ENCODE measurements at regions not wholly inside any gene's neighbourhood (a gene's known extent, or its start where the extent isn't known, plus 50 kb on each side); places are given as distances from the start of the nearest gene placed in this dataset.

GRCh38 chr2:215707608-215708007 lies 271.7 kb upstream of the FN1 start:
- Histone ChIP-seq H3K4me3 (ENCODE audit: low read depth, low read length, poor library complexity, severe bottlenecking) (no peak overlapping the region), H3K9me3 (ENCODE audit: low read length) (no peaks in the 10 kb centered on the region), H3K27ac (ENCODE audit: low read depth, low read length, poor library complexity, severe bottlenecking) (no peak overlapping the region), H4K20me1 (ENCODE audit: insufficient read depth, low read length) (no peaks in the 10 kb centered on the region), H3K79me2 (ENCODE audit: insufficient read depth, low read length) (no peaks in the 10 kb centered on the region), H3K4me2 (ENCODE audit: low read length) (no peak overlapping the region), H3K27me3 (ENCODE audit: insufficient read depth, low read length) (no peaks in the 10 kb centered on the region), H2AFZ (ENCODE audit: low read length) (no peak overlapping the region), H3F3A (ENCODE audit: insufficient read depth, low read length) (no peaks in the 10 kb centered on the region), H3K36me3 (ENCODE audit: insufficient read depth, low read length) (no peaks in the 10 kb centered on the region), H3K9me2 (ENCODE audit: low read depth, low read length) (no peaks in the 10 kb centered on the region), H3K9ac (ENCODE audit: low read length) (no peak overlapping the region), H3K4me1 (ENCODE audit: insufficient read depth, low read length, severe bottlenecking) (no peaks in the 10 kb centered on the region)
- TF ChIP-seq EZH2 (IDR thresholded peaks at IDR 0.05; ENCODE audit: borderline replicate concordance, low read length) = no peak
- no peak for TF ChIP-seq CTCF (IDR thresholded peaks at IDR 0.05; ENCODE audit: low read length)

- H3K27ac ChIP-seq (ENCODE audit: low read depth, low read length, poor library complexity, severe bottlenecking) = no peak overlapping the region
- no peaks in the 10 kb centered on the region for H3K36me3 ChIP-seq (ENCODE audit: insufficient read depth, low read length)
- H3K9me3 ChIP-seq (ENCODE audit: low read length) = no peaks in the 10 kb centered on the region
- TF ChIP-seq CTCF (IDR thresholded peaks at IDR 0.05; ENCODE audit: low read length) = no peak
- TF ChIP-seq EZH2 (IDR thresholded peaks at IDR 0.05; ENCODE audit: borderline replicate concordance, low read length) = no peak
- H3K79me2 ChIP-seq (ENCODE audit: insufficient read depth, low read length) = no peaks in the 10 kb centered on the region
- H3K4me1 ChIP-seq (ENCODE audit: insufficient read depth, low read length, severe bottlenecking) = no peaks in the 10 kb centered on the region
- no peaks in the 10 kb centered on the region for H3K27me3 ChIP-seq (ENCODE audit: insufficient read depth, low read length)
- no peaks in the 10 kb centered on the region for H3K9me2 ChIP-seq (ENCODE audit: low read depth, low read length)
- no peak overlapping the region for H3K9ac ChIP-seq (ENCODE audit: low read length)
- H3K4me3 ChIP-seq (ENCODE audit: low read depth, low read length, poor library complexity, severe bottlenecking) = no peak overlapping the region
- H2AFZ ChIP-seq (ENCODE audit: low read length) = no peak overlapping the region
- H3F3A ChIP-seq (ENCODE audit: insufficient read depth, low read length) = no peaks in the 10 kb centered on the region
- no peaks in the 10 kb centered on the region for H4K20me1 ChIP-seq (ENCODE audit: insufficient read depth, low read length)
- no peak overlapping the region for H3K4me2 ChIP-seq (ENCODE audit: low read length)
Measured at GRCh38 chr2:215705771-215706361, 270.0 kb upstream of the FN1 start.

GRCh38 chr2:215705281-215705680 lies 269.4 kb upstream of the FN1 start:
- no peaks in the 10 kb centered on the region for H3F3A ChIP-seq (ENCODE audit: insufficient read depth, low read length)
- no peak overlapping the region for H3K4me3 ChIP-seq (ENCODE audit: low read depth, low read length, poor library complexity, severe bottlenecking)
- no peaks in the 10 kb centered on the region for H4K20me1 ChIP-seq (ENCODE audit: insufficient read depth, low read length)
- H3K79me2 ChIP-seq (ENCODE audit: insufficient read depth, low read length) = no peaks in the 10 kb centered on the region
- H3K36me3 ChIP-seq (ENCODE audit: insufficient read depth, low read length) = no peaks in the 10 kb centered on the region
- H2AFZ ChIP-seq (ENCODE audit: low read length) = no peak overlapping the region
- H3K4me2 ChIP-seq (ENCODE audit: low read length) = no peak overlapping the region
- no peak for TF ChIP-seq CTCF (IDR thresholded peaks at IDR 0.05; ENCODE audit: low read length)
- TF ChIP-seq EZH2 (IDR thresholded peaks at IDR 0.05; ENCODE audit: borderline replicate concordance, low read length) = no peak
- H3K27me3 ChIP-seq (ENCODE audit: insufficient read depth, low read length) = no peaks in the 10 kb centered on the region
- H3K9me3 ChIP-seq (ENCODE audit: low read length) = no peaks in the 10 kb centered on the region
- H3K9ac ChIP-seq (ENCODE audit: low read length) = no peak overlapping the region
- H3K9me2 ChIP-seq (ENCODE audit: low read depth, low read length) = no peaks in the 10 kb centered on the region
- no peaks in the 10 kb centered on the region for H3K4me1 ChIP-seq (ENCODE audit: insufficient read depth, low read length, severe bottlenecking)
- no peak overlapping the region for H3K27ac ChIP-seq (ENCODE audit: low read depth, low read length, poor library complexity, severe bottlenecking)
